Nephron (organoid): ENCODE measurements at regions not wholly inside any gene's neighbourhood (a gene's known extent, or its start where the extent isn't known, plus 50 kb on each side); places are given as distances from the start of the nearest gene placed in this dataset.

Source experiments
- H3K27ac Mint-ChIP-seq, 3 experiments: 2 replicates each; pipeline ENCODE4 v1.8.0; 2020; ENCODE audit warnings: mixed read lengths in 3 of 3, mild to moderate bottlenecking in 2 of 3, moderate library complexity in 1 of 3
- H3K27me3 Mint-ChIP-seq: 2 replicates; pipeline ENCODE4 v1.8.0; 2021; ENCODE audit warnings: low read depth, mild to moderate bottlenecking, moderate library complexity, mixed read lengths
- H3K36me3 Mint-ChIP-seq: 2 replicates; pipeline ENCODE4 v1.8.0; 2020; ENCODE audit warnings: low read depth, mixed read lengths
- H3K4me1 Mint-ChIP-seq: 2 replicates; pipeline ENCODE4 v1.8.0; 2020; ENCODE audit warnings: mixed read lengths
- H3K4me3 Mint-ChIP-seq, 3 experiments: 2 replicates each; pipeline ENCODE4 v1.8.0; 2020; ENCODE audit warnings: mild to moderate bottlenecking in 3 of 3, mixed read lengths in 3 of 3, moderate library complexity in 2 of 3
- H3K9me3 Mint-ChIP-seq: 2 replicates; pipeline ENCODE4 v1.8.0; 2020; ENCODE audit warnings: mixed read lengths
- TF ChIP-seq, protein P1 (sequence below), 3 experiments: fragments of 200-600 bp; sonication (generic); IDR thresholded peaks; one replicate each; pipeline ENCODE4 v1.5.0; 2021; ENCODE audit warnings: antibody characterized with exemption in 3 of 3; ENCODE audit not compliant: unreplicated experiment in 3 of 3

DNA sequence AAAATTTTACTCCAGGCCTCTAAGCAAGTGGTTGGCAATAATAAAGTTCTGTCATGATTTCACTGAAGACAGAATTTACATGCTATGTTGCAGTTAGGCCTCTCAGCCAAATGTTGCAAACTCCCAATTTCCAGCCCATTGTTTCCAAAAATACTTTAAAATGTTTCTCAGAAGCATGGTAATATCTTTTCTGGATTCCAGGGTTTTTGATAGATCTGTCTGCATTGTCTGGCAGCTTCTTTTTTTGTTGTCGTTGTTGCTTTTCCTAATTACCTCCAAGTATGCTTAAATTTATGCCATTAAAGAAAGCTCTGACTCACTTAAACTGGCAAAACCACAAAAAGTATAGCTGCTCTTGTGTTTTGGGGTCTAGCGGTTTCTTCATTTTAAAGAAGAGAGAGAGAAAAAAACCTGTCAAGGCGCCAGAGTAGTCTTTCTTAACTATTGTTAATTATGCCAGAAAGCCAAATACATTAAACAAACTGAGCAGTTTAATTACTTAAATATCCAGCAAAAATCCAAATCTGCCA lies 97.0 kb downstream of the AGTR2 start:
- Mint-ChIP-seq H3K27ac (peak overlapping the region in 1 of 3 experiments; percentile 73), H3K4me1 (peaks cover 11% of the 10 kb centered on the region), H3K36me3 (no peaks in the 10 kb centered on the region), H3K27me3 (no peaks in the 10 kb centered on the region), H3K4me3 (no peak overlapping the region), H3K9me3 (peaks cover 3% of the 10 kb centered on the region)
- TF ChIP-seq, protein P1, sequence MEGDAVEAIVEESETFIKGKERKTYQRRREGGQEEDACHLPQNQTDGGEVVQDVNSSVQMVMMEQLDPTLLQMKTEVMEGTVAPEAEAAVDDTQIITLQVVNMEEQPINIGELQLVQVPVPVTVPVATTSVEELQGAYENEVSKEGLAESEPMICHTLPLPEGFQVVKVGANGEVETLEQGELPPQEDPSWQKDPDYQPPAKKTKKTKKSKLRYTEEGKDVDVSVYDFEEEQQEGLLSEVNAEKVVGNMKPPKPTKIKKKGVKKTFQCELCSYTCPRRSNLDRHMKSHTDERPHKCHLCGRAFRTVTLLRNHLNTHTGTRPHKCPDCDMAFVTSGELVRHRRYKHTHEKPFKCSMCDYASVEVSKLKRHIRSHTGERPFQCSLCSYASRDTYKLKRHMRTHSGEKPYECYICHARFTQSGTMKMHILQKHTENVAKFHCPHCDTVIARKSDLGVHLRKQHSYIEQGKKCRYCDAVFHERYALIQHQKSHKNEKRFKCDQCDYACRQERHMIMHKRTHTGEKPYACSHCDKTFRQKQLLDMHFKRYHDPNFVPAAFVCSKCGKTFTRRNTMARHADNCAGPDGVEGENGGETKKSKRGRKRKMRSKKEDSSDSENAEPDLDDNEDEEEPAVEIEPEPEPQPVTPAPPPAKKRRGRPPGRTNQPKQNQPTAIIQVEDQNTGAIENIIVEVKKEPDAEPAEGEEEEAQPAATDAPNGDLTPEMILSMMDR (IDR thresholded peaks at IDR 0.05; ENCODE audit: unreplicated experiment in 3 of 3), result no peak

DNA sequence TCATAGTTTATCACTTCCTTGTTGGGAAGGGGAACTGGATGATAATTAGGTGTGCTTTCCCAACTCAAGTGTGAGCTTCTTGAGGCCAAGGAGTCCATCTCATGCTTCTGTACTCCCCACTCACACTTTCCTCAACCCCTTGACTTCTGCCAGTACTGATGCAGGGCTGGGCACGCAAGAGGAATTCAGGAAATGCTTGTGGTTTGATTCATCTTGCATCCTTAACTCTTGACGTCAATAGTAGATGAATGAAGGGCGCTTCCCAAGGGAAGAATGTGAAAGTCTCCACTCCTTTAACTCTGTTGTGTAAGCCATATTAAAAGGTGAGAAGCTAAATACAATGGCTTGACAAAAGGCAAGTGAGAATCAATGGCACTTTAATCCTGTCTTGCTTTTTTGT lies 101.8 kb downstream of the AGTR2 start:
- TF ChIP-seq, protein P1 (IDR thresholded peaks at IDR 0.05; ENCODE audit: unreplicated experiment in 3 of 3), result no peak
- H3K9me3 Mint-ChIP-seq, result peaks cover 6% of the 10 kb centered on the region
- no peaks in the 10 kb centered on the region for H3K27me3 Mint-ChIP-seq
- peaks cover 40% of the 10 kb centered on the region for H3K4me1 Mint-ChIP-seq
- H3K27ac Mint-ChIP-seq, result peak overlapping the region in 1 of 3 experiments; percentile 29
- no peak overlapping the region for H3K4me3 Mint-ChIP-seq
- no peaks in the 10 kb centered on the region for H3K36me3 Mint-ChIP-seq

DNA sequence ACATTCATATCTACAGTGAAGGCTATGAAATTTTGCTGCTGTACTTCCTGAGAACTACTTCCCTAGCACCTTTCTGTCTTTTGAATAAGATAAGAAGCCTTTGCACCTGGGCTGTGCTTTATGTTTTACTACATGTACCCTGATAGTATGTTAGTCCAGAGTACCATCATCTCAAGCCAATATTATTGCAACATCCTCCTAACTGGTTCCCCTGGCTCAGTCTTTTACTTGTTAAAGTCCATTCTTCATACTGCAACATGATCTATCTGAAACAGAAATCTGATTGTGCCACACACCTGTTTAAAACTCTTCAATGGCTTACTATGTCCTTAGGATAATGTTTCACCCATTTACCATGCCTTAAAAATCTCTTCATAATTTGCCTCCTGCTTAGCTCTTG lies 102.3 kb downstream of the AGTR2 start:
- Mint-ChIP-seq H3K27ac (peak overlapping the region in 2 of 3 experiments; percentile 4 to 29), H3K9me3 (peaks cover 6% of the 10 kb centered on the region), H3K27me3 (no peaks in the 10 kb centered on the region), H3K36me3 (no peaks in the 10 kb centered on the region), H3K4me3 (no peak overlapping the region), H3K4me1 (peaks cover 42% of the 10 kb centered on the region)
- TF ChIP-seq, protein P1 (IDR thresholded peaks at IDR 0.05; ENCODE audit: unreplicated experiment in 3 of 3), result no peak

DNA sequence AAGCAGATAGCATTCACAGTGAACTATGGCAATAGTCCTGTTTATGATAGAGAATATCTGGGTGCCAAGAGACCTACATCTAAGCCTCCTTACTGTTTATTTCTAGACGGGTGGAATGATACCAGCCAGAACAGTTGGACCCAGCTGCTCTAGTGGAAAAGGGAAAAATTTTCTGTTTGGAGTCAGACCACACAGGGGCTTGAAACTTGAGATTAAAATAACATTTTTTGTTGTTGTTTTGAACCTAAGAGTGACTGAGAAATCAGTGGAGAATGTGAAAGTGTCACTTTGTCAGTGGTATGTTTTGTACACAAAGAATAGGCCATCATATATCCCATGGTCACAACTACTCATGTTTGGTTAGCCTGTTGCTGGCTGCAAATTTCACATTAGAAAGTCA lies 105.7 kb downstream of the AGTR2 start:
- peaks cover 6% of the 10 kb centered on the region for H3K9me3 Mint-ChIP-seq
- TF ChIP-seq, protein P1 (IDR thresholded peaks at IDR 0.05; ENCODE audit: unreplicated experiment in 3 of 3), result no peak
- no peaks in the 10 kb centered on the region for H3K27me3 Mint-ChIP-seq
- H3K36me3 Mint-ChIP-seq, result no peaks in the 10 kb centered on the region
- H3K27ac Mint-ChIP-seq, result peak overlapping the region; percentile 93 to 95 (median 94)
- H3K4me3 Mint-ChIP-seq, result no peak overlapping the region
- peaks cover 53% of the 10 kb centered on the region for H3K4me1 Mint-ChIP-seq

DNA sequence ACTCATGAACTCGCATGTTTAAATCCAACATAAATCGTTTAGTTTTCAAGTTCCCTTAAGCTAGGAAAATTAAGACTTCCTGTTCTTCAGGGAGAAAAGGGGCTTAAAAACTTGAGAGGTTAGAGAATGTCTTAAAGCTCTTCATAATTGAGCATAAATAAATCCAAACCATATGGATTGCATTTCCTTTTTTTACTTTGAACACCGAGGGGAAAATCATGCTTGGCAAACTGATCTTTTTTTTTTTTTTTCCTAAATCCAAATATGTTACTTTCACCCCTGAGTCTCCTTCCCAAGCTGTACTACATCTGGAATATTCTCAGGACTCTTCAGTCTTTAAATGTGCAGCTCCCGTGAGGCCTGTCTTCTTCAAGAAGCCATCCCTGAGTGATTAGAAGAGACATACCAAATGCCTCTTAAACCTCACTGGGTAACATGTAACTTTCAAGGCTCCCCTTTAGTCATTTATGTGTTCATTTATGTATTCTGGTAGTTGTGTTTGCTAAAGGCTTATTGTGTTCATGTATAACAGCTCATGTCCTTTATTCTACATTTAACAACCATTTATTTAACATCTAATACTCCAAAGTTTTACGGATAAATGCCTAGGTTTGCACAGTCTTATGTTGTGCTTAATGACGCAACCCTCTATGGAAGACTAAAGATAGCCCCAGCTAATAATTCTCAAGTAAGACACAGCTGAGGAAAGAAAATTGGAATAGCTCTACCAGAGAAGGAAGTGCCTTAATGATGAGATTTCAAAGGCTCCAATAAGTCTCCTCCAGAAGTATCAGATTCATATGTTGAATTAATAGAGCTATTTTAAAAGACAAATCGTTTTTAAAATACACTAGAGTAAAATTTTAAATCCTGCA lies 107.0 kb downstream of the AGTR2 start:
- Mint-ChIP-seq H3K4me3 (peak overlapping the region in 1 of 3 experiments; percentile 35), H3K9me3 (peaks cover 3% of the 10 kb centered on the region)

More for the DNA sequence above, 107.0 kb downstream of the AGTR2 start:
- H3K27ac Mint-ChIP-seq, result peak overlapping the region; percentile 93 to 95 (median 94)
- no peaks in the 10 kb centered on the region for H3K36me3 Mint-ChIP-seq
- TF ChIP-seq, protein P1 (IDR thresholded peaks at IDR 0.05; ENCODE audit: unreplicated experiment in 3 of 3), result no peak
- peaks cover 61% of the 10 kb centered on the region for H3K4me1 Mint-ChIP-seq
- H3K27me3 Mint-ChIP-seq, result no peaks in the 10 kb centered on the region
